Activated CD4-positive, alpha-beta T cell treated with anti-CD3 and anti-CD28 coated beads, Interleukin-2, amount 10 ng/mL, durations not matched to agents 7 days and 5 days (primary cell): ENCODE measurements at regions not wholly inside any gene's neighbourhood (a gene's known extent, or its start where the extent isn't known, plus 50 kb on each side); places are given as distances from the start of the nearest gene placed in this dataset.
"Not testable (repeated sequence)": the region's sequence is repeated elsewhere in the genome, so short reads cannot be mapped to it uniquely, and the experiment has no call there.

ENCODE experiments used
- CTCF ChIA-PET: fragments of 350-600 bp; sonication (Branson Sonifier 250); formaldehyde crosslinking; loops from one replicate; lab custom pipeline; 2021; ENCODE audit warnings: antibody characterized with exemption; lab: Charles Lee
- POLR2A ChIA-PET: fragments of 350-600 bp; sonication (Branson Sonifier 250); formaldehyde crosslinking; loops from one replicate; lab custom pipeline; 2021; ENCODE audit warnings: antibody characterized with exemption; lab: Charles Lee
- DNase-seq: peaks from one replicate; pipeline ENCODE4 v3.0.0-alpha.2; 2020
- H3K27ac Mint-ChIP-seq: one replicate; pipeline ENCODE4 v1.8.0; 2021; ENCODE audit warnings: mild to moderate bottlenecking, moderate library complexity, mixed read lengths
- H3K27me3 Mint-ChIP-seq: one replicate; pipeline ENCODE4 v1.8.0; 2021; ENCODE audit warnings: mixed read lengths
- H3K36me3 Mint-ChIP-seq: one replicate; pipeline ENCODE4 v1.8.0; 2021; ENCODE audit warnings: low read depth, mixed read lengths
- H3K4me1 Mint-ChIP-seq: one replicate; pipeline ENCODE4 v1.8.0; 2021; ENCODE audit warnings: mixed read lengths
- H3K4me3 Mint-ChIP-seq: one replicate; pipeline ENCODE4 v1.8.0; 2021; ENCODE audit warnings: mild to moderate bottlenecking, moderate library complexity, mixed read lengths
- H3K9me3 Mint-ChIP-seq: one replicate; pipeline ENCODE4 v1.8.0; 2021; ENCODE audit warnings: mixed read lengths

DNA sequence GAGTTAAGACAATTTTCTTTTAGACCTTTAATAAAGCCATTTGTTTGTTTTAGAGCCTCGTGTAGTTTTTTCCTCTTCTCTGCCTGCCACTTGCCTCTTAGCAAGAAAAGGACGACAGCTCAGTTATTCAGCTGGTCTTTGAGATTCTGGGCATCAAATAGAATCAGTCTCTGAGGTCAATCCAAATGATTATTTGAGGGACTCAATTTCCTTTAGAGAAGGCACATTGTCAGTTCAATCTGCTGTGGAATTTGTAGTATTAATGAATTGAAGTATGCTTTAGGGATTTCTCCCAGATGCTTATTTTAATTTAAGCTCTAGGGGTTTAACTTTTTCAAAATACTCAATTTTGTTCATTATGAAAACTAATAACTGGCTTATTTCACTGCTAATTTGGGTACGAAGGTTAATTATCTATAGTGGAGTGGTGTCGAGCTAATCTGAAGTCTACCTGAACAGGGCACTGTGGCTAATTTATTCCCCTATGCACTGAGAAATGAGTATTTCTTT, 841.2 kb upstream of the AUTS2 start:
- ChIA-PET POLR2A (no interaction called here), CTCF (no interaction called here)
- no peak overlapping the region for H3K4me3 Mint-ChIP-seq
- H3K4me1 Mint-ChIP-seq = no peaks in the 10 kb centered on the region
- no peak for DNase-seq
- no peak overlapping the region for H3K27ac Mint-ChIP-seq
- no peaks in the 10 kb centered on the region for H3K27me3 Mint-ChIP-seq
- peaks cover 21% of the 10 kb centered on the region for H3K9me3 Mint-ChIP-seq
- H3K36me3 Mint-ChIP-seq = no peaks in the 10 kb centered on the region

DNA sequence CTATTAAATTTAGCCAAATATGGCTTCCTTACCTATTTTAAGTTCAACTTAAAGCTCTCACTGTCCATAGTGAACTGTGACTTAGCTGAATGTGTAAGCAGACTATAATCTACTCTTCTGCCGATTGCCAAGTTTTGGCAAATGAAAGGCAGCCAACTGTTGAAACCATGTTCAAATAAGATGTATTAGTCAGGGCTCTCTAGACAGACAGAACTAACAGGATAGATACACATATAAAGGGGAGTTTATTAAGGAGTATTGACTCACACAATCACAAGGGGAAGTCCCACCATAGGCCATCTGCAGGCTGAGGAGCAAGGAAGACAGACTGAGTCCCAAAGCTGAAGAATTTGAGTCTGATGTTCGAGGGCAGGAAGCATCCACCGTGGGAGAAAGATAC, 837.7 kb upstream of the AUTS2 start:
- Mint-ChIP-seq H3K27ac (no peak overlapping the region), H3K36me3 (no peaks in the 10 kb centered on the region)
- CTCF ChIA-PET = no interaction called here

DNA sequence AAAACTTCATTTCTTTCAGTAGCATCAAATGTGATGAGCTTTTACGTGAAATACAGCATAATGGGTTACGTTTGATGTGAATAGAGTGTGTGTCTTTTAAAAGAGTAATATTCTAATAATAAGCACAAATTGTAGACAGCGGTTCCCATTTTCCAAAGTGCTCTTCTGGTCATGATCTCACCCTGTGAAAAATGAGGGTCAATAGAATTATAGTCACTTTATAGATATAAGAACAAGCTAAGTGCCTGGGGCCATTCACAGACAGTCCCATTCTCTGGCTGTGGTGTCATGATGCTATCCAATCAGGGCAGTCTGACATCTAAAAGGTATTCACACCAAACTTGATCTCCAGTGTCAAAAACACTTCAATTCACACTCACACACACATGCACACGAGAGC, 830.8 kb upstream of the AUTS2 start:
- no peaks in the 10 kb centered on the region for H3K27me3 Mint-ChIP-seq
- H3K36me3 Mint-ChIP-seq = peaks cover 2% of the 10 kb centered on the region
- no peak overlapping the region for H3K4me3 Mint-ChIP-seq
- H3K27ac Mint-ChIP-seq = no peak overlapping the region
- DNase-seq = no peak
- ChIA-PET POLR2A (no interaction called here), CTCF (no interaction called here)
- H3K9me3 Mint-ChIP-seq = peaks cover 15% of the 10 kb centered on the region
- H3K4me1 Mint-ChIP-seq = no peaks in the 10 kb centered on the region

More for the DNA sequence above, 837.7 kb upstream of the AUTS2 start:
- Mint-ChIP-seq H3K4me3 (no peak overlapping the region), H3K9me3 (peaks cover 19% of the 10 kb centered on the region), H3K4me1 (no peaks in the 10 kb centered on the region), H3K27me3 (no peaks in the 10 kb centered on the region)
- DNase-seq = no peak
- POLR2A ChIA-PET = no interaction called here

DNA sequence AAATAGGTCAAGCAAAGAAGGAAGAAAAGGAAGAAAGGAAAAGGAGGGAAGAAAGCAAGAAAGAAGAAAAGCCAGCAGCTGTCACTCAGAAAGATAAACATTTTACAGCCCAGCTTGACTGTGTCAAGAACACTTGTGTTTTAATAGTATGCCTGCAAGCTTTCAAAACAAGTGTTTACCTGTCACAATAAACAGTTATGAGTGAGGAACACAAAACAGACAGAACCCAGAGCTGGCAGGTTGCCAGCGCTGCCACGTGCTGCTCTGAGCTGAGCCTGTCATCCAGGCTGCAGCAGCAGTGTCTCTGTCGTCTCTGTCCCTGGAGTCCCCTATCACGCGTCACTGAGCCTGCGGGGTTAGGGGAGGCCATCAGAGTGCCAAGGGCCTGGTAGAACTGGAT, 827.6 kb upstream of the AUTS2 start:
- POLR2A ChIA-PET = no interaction called here
- Mint-ChIP-seq H3K9me3 (peaks cover 10% of the 10 kb centered on the region), H3K27ac (no peak overlapping the region), H3K4me3 (no peak overlapping the region), H3K4me1 (no peaks in the 10 kb centered on the region), H3K27me3 (no peaks in the 10 kb centered on the region), H3K36me3 (peaks cover 3% of the 10 kb centered on the region)
- no peak for DNase-seq
- CTCF ChIA-PET = no interaction called here

- Mint-ChIP-seq H3K36me3 (peaks cover 1% of the 10 kb centered on the region), H3K4me1 (no peaks in the 10 kb centered on the region), H3K4me3 (no peak overlapping the region), H3K27me3 (no peaks in the 10 kb centered on the region), H3K9me3 (peaks cover 19% of the 10 kb centered on the region), H3K27ac (no peak overlapping the region)
- CTCF ChIA-PET = no interaction called here
- DNase-seq = no peak
- POLR2A ChIA-PET = no interaction called here
Measured at GRCh38 chr7:68776326-68776725, 821.9 kb upstream of the AUTS2 start.

DNA sequence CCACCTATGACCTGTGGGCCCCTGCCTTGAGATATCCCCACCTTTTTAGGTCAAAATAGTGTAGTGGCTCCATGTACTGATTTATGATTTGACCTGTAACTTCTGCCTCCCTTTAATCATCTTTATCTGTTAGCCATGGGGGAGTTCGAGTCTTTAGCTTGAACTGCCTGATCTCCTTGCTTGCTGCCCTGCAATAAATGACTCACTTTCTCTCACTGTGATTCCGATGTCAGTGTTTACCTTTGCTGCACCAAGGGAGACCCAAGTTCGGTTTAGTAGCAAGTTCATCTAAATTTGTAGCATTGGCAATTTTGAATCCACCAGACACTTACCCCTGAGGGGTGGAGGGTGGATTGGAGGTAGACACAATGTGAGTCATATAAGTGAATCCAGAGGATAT, 814.6 kb upstream of the AUTS2 start:
- ChIA-PET CTCF (no interaction called here), POLR2A (no interaction called here)
- H3K36me3 Mint-ChIP-seq = peaks cover 2% of the 10 kb centered on the region
- DNase-seq = no peak
- H3K9me3 Mint-ChIP-seq = peaks cover 14% of the 10 kb centered on the region
- H3K27me3 Mint-ChIP-seq = no peaks in the 10 kb centered on the region
- H3K4me3 Mint-ChIP-seq = no peak overlapping the region
- no peaks in the 10 kb centered on the region for H3K4me1 Mint-ChIP-seq
- no peak overlapping the region for H3K27ac Mint-ChIP-seq

- ChIA-PET CTCF (interaction anchor here (0.7 kb wide), 1 partner anchor 769 kb away, joined by 3 read pairs; no protein-coding TSS in a partner anchor), POLR2A (no interaction called here)
- H3K27ac Mint-ChIP-seq = no peak overlapping the region
- H3K27me3 Mint-ChIP-seq = no peaks in the 10 kb centered on the region
- peaks cover 2% of the 10 kb centered on the region for H3K36me3 Mint-ChIP-seq
- H3K4me1 Mint-ChIP-seq = no peaks in the 10 kb centered on the region
- H3K4me3 Mint-ChIP-seq = no peak overlapping the region
- DNase-seq = no peak
- peaks cover 13% of the 10 kb centered on the region for H3K9me3 Mint-ChIP-seq
Measured at GRCh38 chr7:68785036-68785435, 813.2 kb upstream of the AUTS2 start.

DNA sequence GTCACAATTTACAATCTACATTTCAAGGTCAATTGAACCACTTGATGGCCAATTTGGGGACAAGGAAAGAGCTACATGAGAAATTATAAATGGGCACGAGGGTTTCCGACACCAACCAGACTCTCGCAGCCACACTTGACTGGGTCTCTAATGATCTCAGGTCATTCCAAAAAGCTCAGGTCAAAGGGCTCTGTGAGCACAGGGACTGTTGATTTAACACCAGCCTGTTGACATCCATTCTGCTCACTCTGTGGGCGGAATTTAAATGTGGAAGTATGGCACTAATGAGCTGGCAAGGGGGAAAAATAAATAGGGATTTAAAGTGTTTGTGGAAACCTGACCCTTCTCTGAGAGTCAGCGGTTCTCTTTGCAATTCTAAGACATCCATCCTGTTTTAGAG, 810.7 kb upstream of the AUTS2 start:
- CTCF ChIA-PET = no interaction called here
- Mint-ChIP-seq H3K27me3 (no peaks in the 10 kb centered on the region), H3K36me3 (peaks cover 2% of the 10 kb centered on the region), H3K4me1 (no peaks in the 10 kb centered on the region), H3K9me3 (peaks cover 16% of the 10 kb centered on the region), H3K4me3 (no peak overlapping the region), H3K27ac (no peak overlapping the region)
- POLR2A ChIA-PET = no interaction called here
- no peak for DNase-seq

GRCh38 chr7:68788529-68788928, 809.7 kb upstream of the AUTS2 start:
- CTCF ChIA-PET, H3K27ac Mint-ChIP-seq, H3K4me1 Mint-ChIP-seq, DNase-seq, H3K36me3 Mint-ChIP-seq, POLR2A ChIA-PET, H3K27me3 Mint-ChIP-seq, H3K4me3 Mint-ChIP-seq: not testable (repeated sequence)
- peaks cover 14% of the 10 kb centered on the region for H3K9me3 Mint-ChIP-seq

- Mint-ChIP-seq H3K27ac (no peak overlapping the region), H3K4me1 (no peaks in the 10 kb centered on the region), H3K27me3 (no peaks in the 10 kb centered on the region), H3K4me3 (no peak overlapping the region), H3K9me3 (peaks cover 15% of the 10 kb centered on the region), H3K36me3 (no peaks in the 10 kb centered on the region)
- ChIA-PET CTCF (interaction anchor here (0.6 kb wide), 1 partner anchor 1508 kb away, joined by 3 read pairs; no protein-coding TSS in a partner anchor), POLR2A (no interaction called here)
- DNase-seq = no peak
Measured at GRCh38 chr7:68789597-68789996, 808.7 kb upstream of the AUTS2 start.

DNA sequence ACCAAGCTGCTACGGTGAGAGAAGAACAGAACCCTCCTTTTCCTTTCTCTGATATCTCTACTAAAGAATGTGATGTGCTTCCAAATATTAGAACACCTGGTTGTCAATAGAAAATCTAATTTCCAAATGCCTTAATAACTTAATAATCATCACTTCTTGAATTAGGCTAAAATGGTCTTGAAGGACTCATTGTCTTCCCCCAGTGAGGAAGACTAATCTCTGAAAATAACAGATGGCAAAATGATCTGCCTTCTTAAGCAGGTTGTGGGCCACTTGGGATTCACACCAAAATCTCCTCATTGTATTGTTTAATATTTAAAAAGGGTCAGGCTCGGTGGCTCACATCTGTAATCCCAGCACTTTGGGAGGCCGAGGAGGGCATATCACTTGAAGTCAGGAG, 805.9 kb upstream of the AUTS2 start:
- CTCF ChIA-PET = no interaction called here
- Mint-ChIP-seq H3K4me1 (no peaks in the 10 kb centered on the region), H3K27ac (no peak overlapping the region), H3K9me3 (peaks cover 19% of the 10 kb centered on the region), H3K36me3 (no peaks in the 10 kb centered on the region), H3K4me3 (no peak overlapping the region), H3K27me3 (no peaks in the 10 kb centered on the region)
- POLR2A ChIA-PET = no interaction called here
- no peak for DNase-seq

DNA sequence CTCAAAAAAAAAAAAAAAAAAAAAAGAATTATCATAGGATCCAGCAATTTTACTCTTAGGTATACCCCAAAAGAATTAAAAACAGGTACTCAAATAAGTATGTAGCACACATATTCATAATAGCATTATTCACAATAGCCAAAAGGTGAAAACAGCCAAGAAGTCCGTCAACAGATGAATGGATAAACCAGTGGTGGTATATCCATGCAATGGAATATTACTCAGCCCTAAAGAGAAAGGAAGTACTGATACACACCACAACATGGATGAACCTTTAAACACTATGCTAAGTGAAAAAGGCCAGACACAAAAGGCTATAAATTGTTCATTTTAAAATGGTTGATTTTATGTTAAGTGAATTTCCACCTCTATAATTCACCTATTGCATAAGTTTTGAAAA, 804.8 kb upstream of the AUTS2 start:
- Mint-ChIP-seq H3K36me3 (no peaks in the 10 kb centered on the region), H3K27ac (no peak overlapping the region), H3K4me3 (no peak overlapping the region), H3K9me3 (peaks cover 19% of the 10 kb centered on the region), H3K27me3 (no peaks in the 10 kb centered on the region), H3K4me1 (no peaks in the 10 kb centered on the region)
- no peak for DNase-seq
- POLR2A ChIA-PET = no interaction called here
- CTCF ChIA-PET = interaction anchor here (0.7 kb wide), 1 partner anchor 49 kb away, joined by 3 read pairs; no protein-coding TSS in a partner anchor

GRCh38 chr7:68800316-68800715, 798.0 kb upstream of the AUTS2 start:
- H3K27ac Mint-ChIP-seq = no peak overlapping the region
- no peak overlapping the region for H3K4me3 Mint-ChIP-seq
- peaks cover 14% of the 10 kb centered on the region for H3K9me3 Mint-ChIP-seq
- no peaks in the 10 kb centered on the region for H3K4me1 Mint-ChIP-seq
- no peaks in the 10 kb centered on the region for H3K27me3 Mint-ChIP-seq
- ChIA-PET CTCF (no interaction called here), POLR2A (no interaction called here)
- DNase-seq = no peak
- H3K36me3 Mint-ChIP-seq = no peaks in the 10 kb centered on the region

- Mint-ChIP-seq H3K4me1 (no peaks in the 10 kb centered on the region), H3K9me3 (peaks cover 33% of the 10 kb centered on the region), H3K36me3 (no peaks in the 10 kb centered on the region), H3K27ac (no peak overlapping the region), H3K4me3 (no peak overlapping the region), H3K27me3 (no peaks in the 10 kb centered on the region)
- ChIA-PET CTCF (no interaction called here), POLR2A (no interaction called here)
- DNase-seq = no peak
Measured at GRCh38 chr7:68805159-68805558, 793.1 kb upstream of the AUTS2 start.
